ENCODE measurements at regions not wholly inside any gene's neighbourhood (a gene's known extent, or its start where the extent isn't known, plus 50 kb on each side); places are given as distances from the start of the nearest gene placed in this dataset.

DNA sequence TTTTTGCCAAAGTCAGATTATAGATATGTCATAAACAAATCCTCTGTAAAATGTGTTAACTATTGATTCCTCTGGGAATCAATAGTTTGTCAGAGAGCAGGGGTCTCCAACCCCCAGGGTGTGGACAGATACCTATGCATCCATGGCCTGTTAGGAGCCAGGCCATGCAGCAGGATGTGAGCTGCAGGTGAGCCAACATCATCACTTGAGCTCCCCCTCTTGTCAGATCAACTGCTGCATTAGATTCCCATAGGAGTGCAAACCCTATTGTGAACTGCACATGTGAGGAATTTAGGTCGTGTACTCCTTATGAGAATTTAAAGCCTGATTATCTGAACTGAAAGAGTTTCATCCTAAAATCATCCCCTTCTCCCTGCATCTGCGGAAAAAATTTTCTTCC is 1365.4 kb downstream of the ARAP2 start:
- no peak for ATAC-seq (ENCODE audit: low FRiP score)
- TF ChIP-seq, protein P1, sequence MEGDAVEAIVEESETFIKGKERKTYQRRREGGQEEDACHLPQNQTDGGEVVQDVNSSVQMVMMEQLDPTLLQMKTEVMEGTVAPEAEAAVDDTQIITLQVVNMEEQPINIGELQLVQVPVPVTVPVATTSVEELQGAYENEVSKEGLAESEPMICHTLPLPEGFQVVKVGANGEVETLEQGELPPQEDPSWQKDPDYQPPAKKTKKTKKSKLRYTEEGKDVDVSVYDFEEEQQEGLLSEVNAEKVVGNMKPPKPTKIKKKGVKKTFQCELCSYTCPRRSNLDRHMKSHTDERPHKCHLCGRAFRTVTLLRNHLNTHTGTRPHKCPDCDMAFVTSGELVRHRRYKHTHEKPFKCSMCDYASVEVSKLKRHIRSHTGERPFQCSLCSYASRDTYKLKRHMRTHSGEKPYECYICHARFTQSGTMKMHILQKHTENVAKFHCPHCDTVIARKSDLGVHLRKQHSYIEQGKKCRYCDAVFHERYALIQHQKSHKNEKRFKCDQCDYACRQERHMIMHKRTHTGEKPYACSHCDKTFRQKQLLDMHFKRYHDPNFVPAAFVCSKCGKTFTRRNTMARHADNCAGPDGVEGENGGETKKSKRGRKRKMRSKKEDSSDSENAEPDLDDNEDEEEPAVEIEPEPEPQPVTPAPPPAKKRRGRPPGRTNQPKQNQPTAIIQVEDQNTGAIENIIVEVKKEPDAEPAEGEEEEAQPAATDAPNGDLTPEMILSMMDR (IDR thresholded peaks at IDR 0.05), result no peak
- DNase-seq (ENCODE audit: low spot score), result no peak

DNA sequence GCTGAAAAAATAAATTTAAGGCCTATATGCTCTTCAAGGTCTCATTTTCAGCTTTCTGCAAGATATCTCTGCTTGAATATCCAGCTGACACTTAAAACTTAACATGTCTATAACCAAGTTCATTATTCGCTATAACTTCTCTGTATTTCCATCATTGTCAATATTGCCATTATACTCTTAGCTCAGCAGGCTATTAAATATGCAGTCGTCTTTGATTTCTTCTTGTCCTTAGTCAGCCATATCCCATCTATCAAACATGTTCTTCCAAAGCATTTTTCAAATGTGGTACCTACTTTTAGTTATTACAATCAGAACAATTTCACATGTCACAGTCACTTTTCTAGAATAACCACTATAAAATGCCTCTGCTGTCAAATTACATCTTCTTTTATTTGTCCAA is 1364.1 kb downstream of the ARAP2 start:
- DNase-seq (ENCODE audit: low spot score) (no peak), ATAC-seq (ENCODE audit: low FRiP score) (no peak)
- TF ChIP-seq, protein P1 (IDR thresholded peaks at IDR 0.05), result no peak

DNA sequence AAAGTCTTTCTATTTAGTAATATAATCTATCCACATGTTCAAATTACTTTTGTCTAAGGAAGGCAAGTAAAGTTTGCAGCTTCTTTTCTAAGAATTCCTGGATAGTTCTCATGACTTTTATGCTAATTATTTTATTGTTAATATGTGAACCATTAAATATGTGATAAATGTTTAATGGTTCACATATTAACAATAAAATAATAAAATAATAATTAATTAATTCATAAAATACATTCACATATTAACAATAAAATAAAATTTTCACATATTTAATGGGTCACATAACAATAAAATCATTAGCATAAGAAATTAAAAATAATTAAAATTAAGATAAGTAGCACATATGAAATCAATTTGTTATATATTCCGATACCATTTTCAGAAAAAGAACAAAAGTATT is 1352.4 kb downstream of the ARAP2 start:
- TF ChIP-seq, protein P1 (IDR thresholded peaks at IDR 0.05), result no peak
- ATAC-seq (ENCODE audit: low FRiP score) (no peak), DNase-seq (ENCODE audit: low spot score) (no peak)

DNA sequence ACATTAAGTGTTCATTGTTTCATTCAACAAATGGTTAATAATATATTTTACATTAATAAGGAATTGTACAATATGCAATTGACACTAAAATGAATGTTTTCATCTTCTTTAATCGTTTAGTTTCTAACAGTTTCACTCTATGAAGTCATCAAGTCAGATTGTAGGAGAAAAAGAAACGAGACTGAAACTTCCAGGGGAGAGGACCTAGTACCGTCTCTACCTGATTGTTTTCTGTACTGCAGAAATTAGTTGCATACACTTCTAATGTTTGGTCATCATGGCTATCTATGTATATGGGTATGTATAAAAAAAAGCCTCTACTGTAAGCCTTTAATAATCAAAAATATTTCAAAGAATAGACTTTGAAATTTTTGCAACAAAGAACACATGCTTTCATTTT is 1350.9 kb downstream of the ARAP2 start:
- TF ChIP-seq, protein P1 (IDR thresholded peaks at IDR 0.05), result no peak
- no peak for ATAC-seq (ENCODE audit: low FRiP score)
- DNase-seq (ENCODE audit: low spot score), result no peak

DNA sequence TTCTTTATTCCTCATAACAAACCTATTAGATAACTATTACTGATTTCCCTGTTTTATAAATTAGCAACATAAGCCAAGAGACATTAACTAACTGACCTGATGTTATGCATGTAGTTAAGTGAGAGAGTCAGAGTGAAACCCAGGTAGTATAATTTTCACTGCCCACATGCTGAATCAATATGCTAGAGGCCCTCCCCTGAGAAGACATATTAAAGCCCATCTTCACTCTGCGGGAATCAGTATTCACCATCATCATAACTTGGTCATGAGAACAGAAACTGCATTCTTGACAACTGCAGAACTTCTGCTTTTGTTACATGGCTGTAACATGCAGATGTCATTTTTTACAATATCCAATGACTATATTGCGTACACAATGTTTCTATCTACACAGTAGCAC is 1324.3 kb downstream of the ARAP2 start:
- TF ChIP-seq, protein P1 (IDR thresholded peaks at IDR 0.05), result no peak

DNA sequence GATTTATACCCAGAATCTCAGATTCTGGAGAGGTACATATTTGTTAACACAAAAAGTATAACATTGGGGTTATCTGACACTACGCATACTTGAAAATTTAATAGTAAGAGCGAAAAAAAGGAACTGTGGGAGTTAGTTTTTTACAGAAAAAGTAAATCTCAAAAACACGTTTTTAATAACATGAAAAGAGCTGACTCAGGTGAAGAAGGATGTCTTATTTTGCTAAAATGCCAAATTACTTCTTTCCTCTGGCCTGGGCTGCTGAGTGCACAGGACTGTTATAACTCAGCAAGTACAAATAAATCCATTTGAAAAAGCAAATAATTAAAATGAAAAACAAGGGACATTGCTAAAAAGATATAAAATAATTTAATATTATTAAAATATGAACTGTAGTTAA is 1322.9 kb downstream of the ARAP2 start:
- DNase-seq (ENCODE audit: low spot score), result no peak
- TF ChIP-seq, protein P1 (IDR thresholded peaks at IDR 0.05), result no peak
- no peak for ATAC-seq (ENCODE audit: low FRiP score)

More for the DNA sequence above, 1324.3 kb downstream of the ARAP2 start:
- ATAC-seq (ENCODE audit: low FRiP score) (no peak), DNase-seq (ENCODE audit: low spot score) (no peak)

DNA sequence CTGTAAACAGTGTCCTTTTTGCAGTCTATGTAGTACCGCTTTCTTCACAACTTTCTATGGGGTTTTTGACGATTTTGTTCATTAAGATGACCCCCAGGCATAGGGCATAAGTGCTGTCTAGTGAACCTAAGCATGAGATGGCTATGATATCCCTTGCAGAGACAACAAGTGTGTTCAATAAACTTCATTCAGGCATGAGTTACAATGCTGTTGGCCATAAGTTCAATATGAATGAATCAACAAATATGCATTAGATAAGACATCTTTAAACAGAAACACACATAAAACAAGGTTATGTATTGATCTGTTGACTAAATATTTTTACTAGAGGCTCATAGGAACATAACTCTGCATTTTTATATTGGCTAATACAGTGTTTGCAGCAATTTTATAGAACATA is 1322.0 kb downstream of the ARAP2 start:
- no peak for ATAC-seq (ENCODE audit: low FRiP score)
- TF ChIP-seq, protein P1 (IDR thresholded peaks at IDR 0.05), result no peak
- no peak for DNase-seq (ENCODE audit: low spot score)

Data from omental fat pad (tissue), 3 donors.